Ecto neural progenitor cell (in vitro differentiated cells): ENCODE measurements at regions not wholly inside any gene's neighbourhood (a gene's known extent, or its start where the extent isn't known, plus 50 kb on each side); places are given as distances from the start of the nearest gene placed in this dataset.
"Not testable (repeated sequence)": the region's sequence is repeated elsewhere in the genome, so short reads cannot be mapped to it uniquely, and the experiment has no call there.

Experiments used
- DNase-seq: peaks from one replicate; pipeline ENCODE4 v3.0.0-alpha.2; 2018; ENCODE audit warnings: low spot score

DNA sequence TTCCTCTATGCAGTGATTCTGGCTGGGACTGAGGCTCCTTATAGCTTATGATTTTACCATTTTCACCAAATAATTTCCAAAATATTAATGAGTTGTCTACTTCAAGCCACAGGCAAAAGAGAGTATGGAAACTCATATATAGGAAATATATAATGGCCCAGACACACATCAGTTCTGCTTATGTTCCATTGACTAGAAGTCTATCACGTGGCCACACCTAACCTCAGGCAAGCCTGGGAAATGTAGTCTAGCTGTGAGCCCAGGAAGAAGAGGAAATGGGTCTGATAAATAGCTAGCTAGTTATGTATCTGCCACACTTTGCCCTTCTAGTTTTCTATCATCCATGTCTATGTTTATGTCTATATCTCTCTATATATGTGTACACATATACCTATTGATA, 195.1 kb downstream of the OTOL1 start:
- DNase-seq: no peak

- no peak for DNase-seq
These were observed 198.3 kb downstream of the OTOL1 start for GRCh38 chr3:161694682-161695564.

GRCh38 chr3:161695811-161696210, 199.2 kb downstream of the OTOL1 start:
- no peak for DNase-seq

DNA sequence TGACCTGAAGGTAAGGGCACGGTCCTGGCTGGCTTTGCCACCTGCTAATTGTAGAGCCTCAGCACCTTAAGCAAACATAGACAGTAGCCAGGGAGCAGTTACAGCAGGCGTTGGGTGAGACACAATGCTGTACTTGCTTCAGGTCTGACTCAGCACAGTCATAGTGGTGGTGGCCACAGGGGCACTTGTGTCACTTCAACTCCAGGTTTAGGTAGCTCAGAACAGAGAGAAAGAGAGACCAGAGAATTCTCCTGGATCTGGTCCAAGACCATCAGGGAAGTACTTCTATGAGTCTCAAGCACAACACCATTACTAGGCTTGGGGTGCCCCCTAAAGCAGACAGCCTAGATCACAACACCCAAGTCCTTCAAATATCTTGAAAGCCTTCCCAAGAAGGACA, 204.4 kb downstream of the OTOL1 start:
- DNase-seq: no peak

DNA sequence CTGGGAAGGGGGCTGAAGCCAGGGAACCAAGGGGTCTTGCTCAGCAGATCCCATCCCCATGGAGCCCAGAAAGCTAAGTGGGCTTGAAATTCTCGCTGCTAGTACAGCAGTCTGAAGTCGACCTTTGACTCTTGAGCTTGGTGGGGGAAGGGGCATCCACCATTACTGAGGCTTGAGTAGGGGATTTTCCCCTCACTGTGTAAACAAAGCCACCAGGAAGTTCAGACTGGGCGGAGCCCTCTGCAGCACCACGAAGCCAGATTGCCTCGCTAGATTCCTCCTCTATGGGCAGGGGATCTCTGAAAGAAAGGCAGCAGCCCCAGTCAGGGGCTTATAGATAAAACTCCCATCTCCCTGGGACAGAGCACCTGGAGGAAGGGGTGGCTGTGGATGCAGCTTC, 210.6 kb downstream of the OTOL1 start:
- DNase-seq: not testable (repeated sequence)

- DNase-seq: no peak
These were observed 217.1 kb downstream of the OTOL1 start for GRCh38 chr3:161713731-161714130.

GRCh38 chr3:161731968-161732367, 235.4 kb downstream of the OTOL1 start:
- no peak for DNase-seq

GRCh38 chr3:161737171-161737570, 240.6 kb downstream of the OTOL1 start:
- DNase-seq: no peak

DNA sequence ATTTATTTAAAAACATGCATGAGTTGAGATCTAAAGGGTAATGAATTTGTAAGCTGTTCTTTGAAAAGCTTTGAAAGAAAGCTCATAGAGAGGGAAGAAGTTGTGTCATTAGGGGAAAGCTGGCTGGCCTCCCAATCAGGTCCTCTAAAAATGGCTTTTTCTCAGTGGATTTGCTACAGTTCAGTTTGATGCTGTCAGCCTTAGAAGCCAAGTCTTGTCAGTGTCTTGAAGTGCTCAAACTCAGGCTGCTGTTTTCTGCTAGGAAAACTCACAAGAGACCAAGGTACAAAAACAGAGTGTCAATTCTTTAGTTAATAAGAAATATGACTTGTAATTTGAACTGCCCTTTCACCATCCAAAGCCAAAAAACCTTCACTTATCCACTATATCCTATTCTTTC, 243.8 kb downstream of the OTOL1 start:
- no peak for DNase-seq

- DNase-seq: no peak
These were observed 247.8 kb downstream of the OTOL1 start for GRCh38 chr3:161744366-161744765.

DNA sequence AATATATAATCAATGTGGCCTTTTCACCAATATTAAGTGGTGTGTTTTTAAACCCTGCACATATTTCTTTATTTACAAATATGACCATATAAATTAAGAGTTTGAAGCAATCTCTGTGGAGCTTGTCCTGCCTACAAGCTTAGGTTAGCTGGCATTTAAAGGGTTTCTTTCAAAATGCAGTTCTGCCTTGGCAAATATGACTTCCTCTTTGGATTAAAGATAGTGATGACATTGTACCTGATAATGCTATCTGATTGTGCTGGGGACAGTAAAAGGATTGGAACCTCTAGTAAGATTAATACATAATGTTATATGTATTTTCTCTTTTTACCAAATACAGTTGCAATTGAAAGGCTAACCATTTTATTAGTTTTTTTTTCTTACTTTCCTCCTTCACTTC, 249.1 kb downstream of the OTOL1 start:
- DNase-seq: no peak

DNA sequence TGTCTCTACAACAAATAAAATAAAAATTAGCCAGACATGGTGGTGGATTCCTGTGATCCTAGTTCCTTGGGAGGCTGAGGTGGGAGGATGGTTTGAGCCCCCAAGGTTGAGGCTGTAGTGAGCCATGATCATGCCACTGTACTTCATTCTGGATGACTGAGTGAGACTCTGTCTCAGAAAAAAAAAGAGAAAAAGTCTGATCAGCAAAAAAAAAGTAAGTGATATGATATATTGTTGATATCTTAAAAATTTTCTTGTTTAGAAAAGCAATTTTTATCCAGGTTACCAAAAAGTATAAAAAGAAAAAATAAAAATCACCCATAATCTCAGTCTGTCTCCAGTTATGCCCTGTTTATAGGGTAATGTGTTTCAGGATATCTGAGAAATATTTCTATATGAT, 251.4 kb downstream of the OTOL1 start:
- DNase-seq: no peak

- DNase-seq: no peak
These were observed 257.9 kb downstream of the OTOL1 start for GRCh38 chr3:161754420-161755053.

DNA sequence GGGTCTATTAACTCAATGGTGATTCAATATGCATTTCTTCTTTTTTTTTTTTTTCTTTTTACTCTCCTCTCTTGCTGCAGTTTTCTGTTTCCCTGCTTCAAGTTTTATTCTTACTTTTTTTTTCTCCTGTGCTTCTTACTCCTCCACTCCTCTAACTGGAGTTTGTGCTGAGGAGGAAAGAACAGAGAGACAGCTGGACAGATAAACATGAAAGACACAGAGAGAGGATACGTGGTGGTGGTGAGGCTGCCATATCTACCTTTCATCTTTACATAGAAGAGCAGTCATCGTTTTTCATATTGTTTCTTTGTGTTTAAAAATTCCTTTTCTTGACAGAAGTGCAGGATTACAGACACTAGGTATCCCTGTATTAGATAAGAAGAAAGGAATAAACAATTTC, 262.8 kb downstream of the OTOL1 start:
- no peak for DNase-seq

DNA sequence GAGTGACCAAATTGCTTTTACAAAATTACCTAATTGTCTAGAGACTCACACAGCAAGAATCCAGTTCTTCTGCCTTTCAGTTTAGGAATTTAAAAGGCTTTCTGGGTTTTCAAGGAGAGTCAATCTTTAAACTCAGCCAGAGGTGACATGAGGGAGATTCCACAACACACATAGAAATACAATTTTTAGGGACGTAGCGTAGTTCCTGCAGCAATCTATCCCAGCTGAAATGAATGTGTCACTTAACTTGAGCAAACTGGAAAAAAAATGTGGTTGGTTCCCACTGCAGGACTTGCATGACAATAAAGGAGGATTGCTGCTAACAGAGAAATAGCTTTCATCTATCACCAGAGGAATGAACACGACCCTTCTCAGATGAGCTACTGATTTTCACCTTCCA, 269.7 kb downstream of the OTOL1 start:
- DNase-seq: no peak

- no peak for DNase-seq
These were observed 274.1 kb downstream of the OTOL1 start for GRCh38 chr3:161770484-161771386.

- DNase-seq: no peak
These were observed 284.8 kb downstream of the OTOL1 start for GRCh38 chr3:161781381-161781780.

- DNase-seq: no peak
These were observed 296.8 kb downstream of the OTOL1 start for GRCh38 chr3:161793194-161793930.

DNA sequence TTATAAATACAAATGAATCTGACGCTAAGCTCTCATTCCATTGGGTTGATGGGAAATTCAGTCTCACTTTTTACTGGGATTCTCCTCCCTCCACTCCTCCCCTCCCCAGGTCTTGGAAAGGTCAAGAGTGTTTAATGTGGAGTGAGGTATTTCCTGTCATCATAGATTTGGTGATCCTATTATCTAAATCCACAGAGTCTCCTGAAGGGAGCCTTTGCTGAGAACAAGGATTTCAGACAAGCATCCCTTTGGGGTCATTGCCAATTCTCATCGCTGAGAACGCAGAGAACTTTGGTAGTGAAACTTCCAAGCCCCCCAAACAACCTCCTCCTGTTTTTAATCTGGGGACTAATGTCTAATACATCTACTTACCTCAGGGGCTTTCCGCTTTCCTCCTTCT, 297.9 kb downstream of the OTOL1 start:
- DNase-seq: no peak

- DNase-seq: no peak
These were observed 299.7 kb downstream of the OTOL1 start for GRCh38 chr3:161796312-161796711.

- no peak for DNase-seq
These were observed 300.2 kb downstream of the OTOL1 start for GRCh38 chr3:161796780-161797179.

DNA sequence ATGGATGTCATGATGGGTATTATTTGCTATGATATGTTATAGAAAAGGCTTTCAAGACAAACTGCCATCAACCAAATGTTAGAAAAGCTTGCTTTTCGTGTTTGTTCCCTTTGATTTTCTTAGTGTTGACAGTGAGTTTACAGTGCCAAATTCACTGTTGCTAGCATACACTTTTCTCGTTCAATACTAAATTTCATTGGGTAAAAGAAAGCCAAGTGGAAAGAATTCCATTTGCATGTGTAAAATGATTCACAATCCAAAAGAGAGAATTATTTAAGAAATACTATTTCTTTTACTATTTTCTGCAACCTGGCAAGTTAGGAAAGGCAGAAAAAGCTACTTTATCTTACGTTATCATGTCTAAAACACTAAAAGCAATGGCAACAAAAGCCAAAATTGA, 301.4 kb downstream of the OTOL1 start:
- DNase-seq: no peak
